Suppressor macrophage (primary cell): ENCODE measurements at regions not wholly inside any gene's neighbourhood (a gene's known extent, or its start where the extent isn't known, plus 50 kb on each side); places are given as distances from the start of the nearest gene placed in this dataset.
"Not testable (repeated sequence)": the region's sequence is repeated elsewhere in the genome, so short reads cannot be mapped to it uniquely, and the experiment has no call there.

Source experiments
- DNase-seq, 4 experiments: peaks; one replicate each; pipeline ENCODE4 v3.0.0-alpha.2; 2020 to 2022

GRCh38 chr3:62926494-62926893 lies 51.3 kb upstream of the CADPS start:
- no peak for DNase-seq

GRCh38 chr3:62928256-62928655 lies 53.0 kb upstream of the CADPS start:
- no peak for DNase-seq

GRCh38 chr3:62929771-62930170 lies 54.6 kb upstream of the CADPS start:
- no peak for DNase-seq

- no peak for DNase-seq
Measured at GRCh38 chr3:62935793-62936192, 60.6 kb upstream of the CADPS start.

- no peak for DNase-seq
Measured at GRCh38 chr3:62936626-62937254, 61.5 kb upstream of the CADPS start.

- DNase-seq, result no peak
Measured at GRCh38 chr3:62938583-62938982, 63.4 kb upstream of the CADPS start.

- DNase-seq, result no peak
Measured at GRCh38 chr3:62939707-62940106, 64.5 kb upstream of the CADPS start.

GRCh38 chr3:62940771-62941563 lies 65.8 kb upstream of the CADPS start:
- no peak for DNase-seq

GRCh38 chr3:62942227-62942626 lies 67.0 kb upstream of the CADPS start:
- no peak for DNase-seq

- no peak for DNase-seq
Measured at GRCh38 chr3:62942764-62943163, 67.5 kb upstream of the CADPS start.

- DNase-seq, result no peak
Measured at GRCh38 chr3:62948921-62949320, 73.7 kb upstream of the CADPS start.

GRCh38 chr3:62950210-62950609 lies 75.0 kb upstream of the CADPS start:
- DNase-seq, result no peak

GRCh38 chr3:62951037-62951613 lies 75.9 kb upstream of the CADPS start:
- no peak for DNase-seq

GRCh38 chr3:62951880-62952279 lies 76.7 kb upstream of the CADPS start:
- not testable (repeated sequence) for DNase-seq

- DNase-seq, result no peak
Measured at GRCh38 chr3:62954580-62954979, 79.4 kb upstream of the CADPS start.

GRCh38 chr3:62955126-62955525 lies 79.9 kb upstream of the CADPS start:
- DNase-seq, result no peak

- no peak for DNase-seq
Measured at GRCh38 chr3:62956411-62956810, 81.2 kb upstream of the CADPS start.

GRCh38 chr3:62961874-62962556 lies 86.8 kb upstream of the CADPS start:
- DNase-seq, result no peak

- no peak for DNase-seq
Measured at GRCh38 chr3:62962714-62963113, 87.5 kb upstream of the CADPS start.

- DNase-seq, result no peak
Measured at GRCh38 chr3:62965311-62965710, 90.1 kb upstream of the CADPS start.

- no peak for DNase-seq
Measured at GRCh38 chr3:62968128-62968527, 92.9 kb upstream of the CADPS start.

GRCh38 chr3:62970648-62971047 lies 95.4 kb upstream of the CADPS start:
- DNase-seq, result no peak

- DNase-seq, result no peak
Measured at GRCh38 chr3:62975566-62975965, 100.3 kb upstream of the CADPS start.

GRCh38 chr3:62981962-62982361 lies 106.7 kb upstream of the CADPS start:
- DNase-seq, result no peak
